Fibroblast of lung (primary cell): ENCODE measurements at regions not wholly inside any gene's neighbourhood (a gene's known extent, or its start where the extent isn't known, plus 50 kb on each side); places are given as distances from the start of the nearest gene placed in this dataset.

Experiments
- EZH2 ChIP-seq: IDR thresholded peaks from 2 replicates; pipeline ENCODE4 v1.5.1; 2012; ENCODE audit warnings: low read length, control low read depth, mild to moderate bottlenecking; ENCODE audit errors: missing control alignments
- TF ChIP-seq, protein P1 (sequence below), 2 donors: IDR thresholded peaks in 1 of 2; conservative IDR thresholded peaks in 1 of 2; 1 replicate in 1 of 2; 2 replicates in 1 of 2; pipeline ENCODE4 v1.5.1; 2011 to 2012; ENCODE audit warnings: low read length in 2 of 2, control low read depth in 1 of 2, inconsistent platforms in 1 of 2, low read depth in 1 of 2, mild to moderate bottlenecking in 1 of 2

GRCh38 chr2:192953116-192953515 lies 758.4 kb upstream of the TMEFF2 start:
- TF ChIP-seq, protein P1, sequence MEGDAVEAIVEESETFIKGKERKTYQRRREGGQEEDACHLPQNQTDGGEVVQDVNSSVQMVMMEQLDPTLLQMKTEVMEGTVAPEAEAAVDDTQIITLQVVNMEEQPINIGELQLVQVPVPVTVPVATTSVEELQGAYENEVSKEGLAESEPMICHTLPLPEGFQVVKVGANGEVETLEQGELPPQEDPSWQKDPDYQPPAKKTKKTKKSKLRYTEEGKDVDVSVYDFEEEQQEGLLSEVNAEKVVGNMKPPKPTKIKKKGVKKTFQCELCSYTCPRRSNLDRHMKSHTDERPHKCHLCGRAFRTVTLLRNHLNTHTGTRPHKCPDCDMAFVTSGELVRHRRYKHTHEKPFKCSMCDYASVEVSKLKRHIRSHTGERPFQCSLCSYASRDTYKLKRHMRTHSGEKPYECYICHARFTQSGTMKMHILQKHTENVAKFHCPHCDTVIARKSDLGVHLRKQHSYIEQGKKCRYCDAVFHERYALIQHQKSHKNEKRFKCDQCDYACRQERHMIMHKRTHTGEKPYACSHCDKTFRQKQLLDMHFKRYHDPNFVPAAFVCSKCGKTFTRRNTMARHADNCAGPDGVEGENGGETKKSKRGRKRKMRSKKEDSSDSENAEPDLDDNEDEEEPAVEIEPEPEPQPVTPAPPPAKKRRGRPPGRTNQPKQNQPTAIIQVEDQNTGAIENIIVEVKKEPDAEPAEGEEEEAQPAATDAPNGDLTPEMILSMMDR (conservative IDR thresholded peaks at IDR 0.05 in 1 of 2, IDR thresholded peaks at IDR 0.05 in 1 of 2; ENCODE audit: low read depth in 1 of 2, low read length in 2 of 2) = no peak
- TF ChIP-seq EZH2 = no peak
